ENCODE measurements at regions not wholly inside any gene's neighbourhood (a gene's known extent, or its start where the extent isn't known, plus 50 kb on each side); places are given as distances from the start of the nearest gene placed in this dataset.
"Not testable (repeated sequence)": the region's sequence is repeated elsewhere in the genome, so short reads cannot be mapped to it uniquely, and the experiment has no call there.

DNA sequence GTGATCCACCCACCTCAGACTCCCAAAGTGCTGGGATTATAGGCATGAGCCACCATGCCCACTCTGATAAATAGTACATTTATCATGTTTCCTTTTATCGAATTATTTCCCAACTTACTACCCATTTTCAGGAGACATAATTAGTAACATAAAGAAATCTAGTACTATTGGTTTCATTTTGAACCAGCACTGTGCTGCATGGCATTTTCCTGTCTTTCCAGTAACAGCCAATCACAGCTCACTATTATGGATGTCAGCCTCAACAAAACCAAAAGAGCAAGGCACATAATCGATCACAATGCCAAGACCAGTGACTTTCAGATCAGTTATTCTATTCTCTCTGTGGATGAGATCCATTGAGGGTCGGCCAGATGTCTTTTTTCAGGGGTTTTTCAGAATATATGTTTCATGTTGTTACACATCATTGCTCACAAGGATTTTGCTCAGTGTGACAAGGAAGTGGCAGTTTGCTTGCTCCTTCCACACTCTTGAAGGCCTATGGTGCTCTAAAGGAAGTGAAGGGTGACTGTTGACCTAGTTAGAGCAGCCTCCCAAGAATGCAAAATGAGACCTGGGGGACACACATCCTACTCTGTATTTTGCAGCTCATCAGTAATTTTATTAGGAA lies 233.4 kb downstream of the KCNRG start:
- Histone ChIP-seq H3K27me3 (no peaks in the 10 kb centered on the region), H3K36me3 (no peaks in the 10 kb centered on the region), H3K4me3 (no peak overlapping the region), H3K4me1 (peaks cover 0 to 12% (median 9%) of the 10 kb centered on the region in 4 donors), H3K27ac (no peak overlapping the region), H3K9me3 (no peaks in the 10 kb centered on the region)
- intact Hi-C loops (cut with DNase I; ENCODE audit: low total_unique reads) (no loop called here), in situ Hi-C loops (cut with MboI; ENCODE audit: low pct_ligation_motif_present in 1 of 4, low pct_unique_long_range_greater_than_20kb in 1 of 4, low sequenced_read_pairs in 3 of 4) (no loop called here)
- no peak for TF ChIP-seq POLR2A (IDR thresholded peaks at IDR 0.05)
- TF ChIP-seq, protein P1, sequence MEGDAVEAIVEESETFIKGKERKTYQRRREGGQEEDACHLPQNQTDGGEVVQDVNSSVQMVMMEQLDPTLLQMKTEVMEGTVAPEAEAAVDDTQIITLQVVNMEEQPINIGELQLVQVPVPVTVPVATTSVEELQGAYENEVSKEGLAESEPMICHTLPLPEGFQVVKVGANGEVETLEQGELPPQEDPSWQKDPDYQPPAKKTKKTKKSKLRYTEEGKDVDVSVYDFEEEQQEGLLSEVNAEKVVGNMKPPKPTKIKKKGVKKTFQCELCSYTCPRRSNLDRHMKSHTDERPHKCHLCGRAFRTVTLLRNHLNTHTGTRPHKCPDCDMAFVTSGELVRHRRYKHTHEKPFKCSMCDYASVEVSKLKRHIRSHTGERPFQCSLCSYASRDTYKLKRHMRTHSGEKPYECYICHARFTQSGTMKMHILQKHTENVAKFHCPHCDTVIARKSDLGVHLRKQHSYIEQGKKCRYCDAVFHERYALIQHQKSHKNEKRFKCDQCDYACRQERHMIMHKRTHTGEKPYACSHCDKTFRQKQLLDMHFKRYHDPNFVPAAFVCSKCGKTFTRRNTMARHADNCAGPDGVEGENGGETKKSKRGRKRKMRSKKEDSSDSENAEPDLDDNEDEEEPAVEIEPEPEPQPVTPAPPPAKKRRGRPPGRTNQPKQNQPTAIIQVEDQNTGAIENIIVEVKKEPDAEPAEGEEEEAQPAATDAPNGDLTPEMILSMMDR (IDR thresholded peaks at IDR 0.05), result no peak
- no peak for TF ChIP-seq POLR2AphosphoS5 (IDR thresholded peaks at IDR 0.05)
- no peak for TF ChIP-seq EP300 (IDR thresholded peaks at IDR 0.05; ENCODE audit: low read depth)
- DNase-seq, result no peak
- 69 to 83% methylated on average over 2 to 3 of the region's 3 CpGs for WGBS, 2 donors (ENCODE audit: low coverage in 1 of 2)

DNA sequence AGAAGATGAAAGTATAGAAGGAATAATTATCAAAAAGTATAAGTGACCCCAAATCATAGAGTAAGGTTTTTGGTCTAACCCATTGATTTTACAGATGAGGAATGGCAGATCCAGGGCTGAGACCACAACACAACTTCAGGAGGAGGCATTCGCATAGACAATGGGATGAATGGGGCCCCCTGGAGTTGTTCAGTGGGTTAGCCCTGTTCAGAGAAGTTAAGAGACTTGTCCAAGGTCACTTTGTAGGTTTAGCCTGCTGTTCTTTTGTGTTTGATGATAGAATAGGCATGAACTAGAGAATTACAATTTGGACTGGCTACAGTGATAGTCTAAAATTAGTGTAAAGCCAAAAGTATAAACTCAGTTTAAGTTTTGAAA lies 233.9 kb downstream of the KCNRG start:
- in situ Hi-C loops (cut with MboI; ENCODE audit: low pct_ligation_motif_present in 1 of 4, low pct_unique_long_range_greater_than_20kb in 1 of 4, low sequenced_read_pairs in 3 of 4), result no loop called here
- intact Hi-C loops (cut with DNase I; ENCODE audit: low total_unique reads), result no loop called here
- TF ChIP-seq EP300 (IDR thresholded peaks at IDR 0.05; ENCODE audit: low read depth), result no peak
- TF ChIP-seq POLR2AphosphoS5 (IDR thresholded peaks at IDR 0.05), result no peak
- TF ChIP-seq, protein P1 (IDR thresholded peaks at IDR 0.05), result no peak
- no peak for TF ChIP-seq POLR2A (IDR thresholded peaks at IDR 0.05)
- Histone ChIP-seq H3K4me3 (no peak overlapping the region), H3K9me3 (no peaks in the 10 kb centered on the region), H3K27ac (no peak overlapping the region), H3K36me3 (no peaks in the 10 kb centered on the region), H3K4me1 (peaks cover 0 to 11% (median 9%) of the 10 kb centered on the region in 4 donors), H3K27me3 (no peaks in the 10 kb centered on the region)
- no peak for DNase-seq
- 83 to 100% methylated on average over 1 of the region's 1 CpG for WGBS, 2 donors (ENCODE audit: low coverage in 1 of 2)

DNA sequence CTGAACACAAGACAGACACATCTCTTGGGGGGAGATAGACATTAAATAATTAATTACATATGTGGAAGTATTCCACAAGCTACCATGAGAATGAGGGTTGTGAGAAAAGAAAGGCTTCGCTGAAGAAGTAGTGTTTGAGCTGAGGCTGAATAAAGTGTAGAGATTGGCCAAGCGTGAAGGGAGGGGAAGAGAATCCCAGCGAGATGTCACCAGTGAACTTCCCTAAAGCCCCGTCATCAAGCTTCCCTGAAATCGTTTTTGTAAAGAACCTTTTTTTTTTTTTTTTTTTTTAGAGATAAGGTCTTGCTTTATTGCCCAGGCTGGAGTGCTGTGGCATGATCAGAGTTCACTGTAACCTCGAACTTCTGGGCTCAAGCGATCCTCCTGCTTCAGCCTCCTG lies 235.2 kb downstream of the KCNRG start:
- H3K27ac ChIP-seq, result no peak overlapping the region
- H3K4me3 ChIP-seq, result no peak overlapping the region
- no peaks in the 10 kb centered on the region for H3K9me3 ChIP-seq
- H3K36me3 ChIP-seq, result no peaks in the 10 kb centered on the region
- H3K27me3 ChIP-seq, result no peaks in the 10 kb centered on the region
- 52 to 73% methylated on average over 5 to 7 of the region's 7 CpGs for whole genome bisulfite sequencing, 2 donors (ENCODE audit: low coverage in 1 of 2)
- in situ Hi-C loops (cut with MboI; ENCODE audit: low pct_ligation_motif_present in 1 of 4, low pct_unique_long_range_greater_than_20kb in 1 of 4, low sequenced_read_pairs in 3 of 4), result no loop called here
- DNase-seq, result no peak
- intact Hi-C loops (cut with DNase I; ENCODE audit: low total_unique reads), result no loop called here
- peaks cover 0 to under 1% (median under 1%) of the 10 kb centered on the region in 4 donors for H3K4me1 ChIP-seq
- TF ChIP-seq POLR2AphosphoS5 (IDR thresholded peaks at IDR 0.05) (no peak), EP300 (IDR thresholded peaks at IDR 0.05; ENCODE audit: low read depth) (no peak), POLR2A (IDR thresholded peaks at IDR 0.05) (no peak)
- TF ChIP-seq, protein P1 (IDR thresholded peaks at IDR 0.05), result no peak

DNA sequence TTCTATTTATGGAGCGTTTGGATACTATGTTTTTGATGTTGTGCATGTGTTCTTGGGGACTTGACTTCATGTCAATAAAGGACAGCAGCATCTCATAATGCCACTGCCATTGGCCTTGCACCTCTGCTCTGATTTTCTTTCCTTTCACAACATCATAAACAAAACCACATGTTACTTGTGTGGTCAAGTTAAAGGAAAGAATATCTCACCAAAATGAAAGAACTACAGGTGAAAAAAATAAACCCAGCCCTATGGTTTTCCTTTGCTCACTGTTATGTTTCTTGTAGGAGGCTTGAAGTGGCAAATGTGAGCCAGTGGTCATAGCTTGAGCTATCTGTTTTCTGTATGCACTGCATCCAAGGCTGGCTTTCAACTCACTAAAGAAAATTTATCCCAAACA lies 240.4 kb downstream of the KCNRG start:
- 78 to 80% methylated on average over 1 of the region's 1 CpG for WGBS, 2 donors (ENCODE audit: low coverage in 1 of 2)

DNA sequence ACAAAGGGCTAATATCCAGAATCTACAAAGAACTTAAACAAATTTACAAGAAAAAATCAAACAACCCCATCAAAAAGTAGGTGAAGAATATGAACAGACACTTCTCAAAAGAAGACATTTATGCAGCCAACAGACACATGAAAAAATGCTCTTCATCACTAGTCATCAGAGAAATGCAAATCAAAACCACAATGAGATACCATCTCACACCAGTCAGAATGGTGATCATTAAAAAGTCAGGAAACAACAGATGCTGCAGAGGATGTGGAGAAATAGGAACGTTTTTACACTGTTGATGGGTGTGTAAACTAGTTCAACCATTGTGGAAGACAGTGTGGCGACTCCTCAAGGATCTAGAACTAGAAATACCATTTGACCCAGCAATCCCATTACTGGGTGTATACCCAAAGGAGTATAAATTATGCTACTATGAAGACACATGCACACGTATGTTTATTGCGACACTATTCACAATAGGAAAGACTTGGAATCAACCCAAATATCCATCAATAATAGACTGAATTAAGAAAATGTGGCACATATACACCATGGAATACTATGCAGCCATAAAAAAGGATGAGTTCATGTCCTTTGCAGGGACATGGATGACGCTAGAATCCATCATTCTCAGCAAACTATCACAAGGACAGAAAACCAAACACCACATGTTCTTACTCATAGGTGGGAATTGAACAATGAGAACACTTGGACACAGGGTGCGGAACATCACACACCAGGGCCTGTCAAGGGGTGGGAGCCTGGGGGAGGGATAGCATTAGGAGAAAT lies 241.5 kb downstream of the KCNRG start:
- DNase-seq; H3K36me3 ChIP-seq; H3K27me3 ChIP-seq; H3K4me3 ChIP-seq; H3K4me1 ChIP-seq; in situ Hi-C loops (cut with MboI; ENCODE audit: low pct_ligation_motif_present in 1 of 4, low pct_unique_long_range_greater_than_20kb in 1 of 4, low sequenced_read_pairs in 3 of 4); intact Hi-C loops (cut with DNase I; ENCODE audit: low total_unique reads); H3K27ac ChIP-seq; H3K9me3 ChIP-seq: not testable (repeated sequence)
- 90 to 96% methylated on average over 5 to 6 of the region's 6 CpGs for WGBS, 2 donors (ENCODE audit: low coverage in 1 of 2)

More for the DNA sequence above, 240.4 kb downstream of the KCNRG start:
- no peaks in the 10 kb centered on the region for H3K27me3 ChIP-seq
- no peak overlapping the region for H3K27ac ChIP-seq
- intact Hi-C loops (cut with DNase I; ENCODE audit: low total_unique reads) (no loop called here), in situ Hi-C loops (cut with MboI; ENCODE audit: low pct_ligation_motif_present in 1 of 4, low pct_unique_long_range_greater_than_20kb in 1 of 4, low sequenced_read_pairs in 3 of 4) (no loop called here)
- H3K4me3 ChIP-seq, result no peak overlapping the region
- TF ChIP-seq EP300 (IDR thresholded peaks at IDR 0.05; ENCODE audit: low read depth), result no peak
- no peak for TF ChIP-seq POLR2AphosphoS5 (IDR thresholded peaks at IDR 0.05)
- TF ChIP-seq, protein P1 (IDR thresholded peaks at IDR 0.05), result no peak
- no peak for TF ChIP-seq POLR2A (IDR thresholded peaks at IDR 0.05)
- H3K36me3 ChIP-seq, result no peaks in the 10 kb centered on the region
- no peak for DNase-seq
- no peaks in the 10 kb centered on the region for H3K9me3 ChIP-seq
- H3K4me1 ChIP-seq, result no peaks in the 10 kb centered on the region

Data from transverse colon (tissue), 4 donors.